ENCODE measurements at regions not wholly inside any gene's neighbourhood (a gene's known extent, or its start where the extent isn't known, plus 50 kb on each side); places are given as distances from the start of the nearest gene placed in this dataset.

DNA sequence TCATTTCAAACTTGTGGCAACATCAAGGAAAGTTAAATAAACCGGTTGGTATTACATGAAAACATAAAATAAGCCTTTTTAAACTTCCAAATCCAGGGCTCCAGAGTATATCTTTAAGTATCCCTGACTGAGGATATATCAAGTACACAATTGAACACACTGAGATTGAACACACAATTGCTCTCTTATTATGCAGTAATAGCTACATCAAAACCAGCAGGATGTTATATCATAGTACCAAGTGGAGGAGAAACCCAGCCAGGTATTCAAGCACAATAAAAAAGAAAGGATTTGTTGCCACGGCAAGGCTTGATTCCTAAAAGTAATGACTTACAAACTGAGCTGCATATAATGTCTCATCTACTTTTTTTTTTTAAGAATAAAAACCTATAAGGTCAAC lies 605.8 kb downstream of the SPOCK3 start:
- TF ChIP-seq, protein P1, sequence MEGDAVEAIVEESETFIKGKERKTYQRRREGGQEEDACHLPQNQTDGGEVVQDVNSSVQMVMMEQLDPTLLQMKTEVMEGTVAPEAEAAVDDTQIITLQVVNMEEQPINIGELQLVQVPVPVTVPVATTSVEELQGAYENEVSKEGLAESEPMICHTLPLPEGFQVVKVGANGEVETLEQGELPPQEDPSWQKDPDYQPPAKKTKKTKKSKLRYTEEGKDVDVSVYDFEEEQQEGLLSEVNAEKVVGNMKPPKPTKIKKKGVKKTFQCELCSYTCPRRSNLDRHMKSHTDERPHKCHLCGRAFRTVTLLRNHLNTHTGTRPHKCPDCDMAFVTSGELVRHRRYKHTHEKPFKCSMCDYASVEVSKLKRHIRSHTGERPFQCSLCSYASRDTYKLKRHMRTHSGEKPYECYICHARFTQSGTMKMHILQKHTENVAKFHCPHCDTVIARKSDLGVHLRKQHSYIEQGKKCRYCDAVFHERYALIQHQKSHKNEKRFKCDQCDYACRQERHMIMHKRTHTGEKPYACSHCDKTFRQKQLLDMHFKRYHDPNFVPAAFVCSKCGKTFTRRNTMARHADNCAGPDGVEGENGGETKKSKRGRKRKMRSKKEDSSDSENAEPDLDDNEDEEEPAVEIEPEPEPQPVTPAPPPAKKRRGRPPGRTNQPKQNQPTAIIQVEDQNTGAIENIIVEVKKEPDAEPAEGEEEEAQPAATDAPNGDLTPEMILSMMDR (IDR thresholded peaks at IDR 0.05) = no peak
- no peak overlapping the region for H3K4me3 Mint-ChIP-seq
- H3K27ac Mint-ChIP-seq = no peak overlapping the region
- H3K9me3 Mint-ChIP-seq = no peaks in the 10 kb centered on the region
- DNase-seq = no peak
- H3K27me3 Mint-ChIP-seq (ENCODE audit: insufficient read depth) = no peaks in the 10 kb centered on the region
- no peaks in the 10 kb centered on the region for H3K4me1 Mint-ChIP-seq (ENCODE audit: low read depth)
- no peaks in the 10 kb centered on the region for H3K36me3 Mint-ChIP-seq (ENCODE audit: low read depth)

DNA sequence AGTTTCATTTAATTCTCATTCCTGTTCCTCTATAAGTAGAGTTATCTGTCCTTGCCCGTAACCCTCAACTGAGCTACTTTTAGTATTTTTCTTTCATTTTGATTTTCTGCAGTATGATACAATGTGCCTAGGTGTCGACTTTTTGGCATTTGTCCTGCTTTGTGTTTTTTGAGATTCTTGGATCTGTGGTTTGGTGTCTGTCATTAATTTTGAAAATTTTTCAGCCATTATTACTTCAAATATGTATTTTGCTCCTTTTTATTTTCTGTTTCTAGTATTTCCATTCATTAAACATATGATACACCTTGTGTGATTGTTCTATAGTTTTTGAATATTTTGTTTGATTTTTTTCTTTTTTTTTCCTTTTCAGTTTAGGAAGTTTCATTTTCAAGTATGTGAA lies 598.9 kb downstream of the SPOCK3 start:
- Mint-ChIP-seq H3K36me3 (ENCODE audit: low read depth) (no peaks in the 10 kb centered on the region; the same call in 1 of the 2 replicates), H3K4me1 (ENCODE audit: low read depth) (no peaks in the 10 kb centered on the region), H3K9me3 (peaks cover 5% of the 10 kb centered on the region), H3K27ac (no peak overlapping the region), H3K27me3 (ENCODE audit: insufficient read depth) (no peaks in the 10 kb centered on the region), H3K4me3 (no peak overlapping the region)
- no peak for DNase-seq
- TF ChIP-seq, protein P1 (IDR thresholded peaks at IDR 0.05) = no peak

DNA sequence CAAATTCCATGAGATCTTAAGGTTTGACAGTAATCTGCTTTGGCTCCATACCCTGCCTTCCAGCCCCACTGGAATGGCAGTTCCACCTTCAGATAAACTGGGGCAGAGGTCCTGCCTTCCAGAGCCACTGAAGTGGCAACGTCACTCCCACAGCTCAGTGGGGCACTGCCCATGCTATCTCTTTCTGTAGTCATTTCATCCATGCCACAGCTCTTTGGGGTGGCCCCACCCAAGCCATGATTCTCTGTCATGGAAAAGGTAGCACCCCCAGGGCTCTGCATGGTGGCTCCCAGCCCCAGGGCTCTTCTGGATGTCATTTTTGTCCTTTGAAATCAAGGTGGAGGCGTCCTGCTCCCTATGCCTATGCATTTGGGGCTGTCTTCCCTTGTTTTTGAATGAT lies 596.5 kb downstream of the SPOCK3 start:
- no peak overlapping the region for H3K4me3 Mint-ChIP-seq
- H3K36me3 Mint-ChIP-seq (ENCODE audit: low read depth) = no peaks in the 10 kb centered on the region; the same call in 1 of the 2 replicates
- TF ChIP-seq, protein P1 (IDR thresholded peaks at IDR 0.05) = no peak
- no peak for DNase-seq
- H3K9me3 Mint-ChIP-seq = peaks cover 5% of the 10 kb centered on the region
- no peak overlapping the region for H3K27ac Mint-ChIP-seq
- no peaks in the 10 kb centered on the region for H3K4me1 Mint-ChIP-seq (ENCODE audit: low read depth)
- H3K27me3 Mint-ChIP-seq (ENCODE audit: insufficient read depth) = no peaks in the 10 kb centered on the region

DNA sequence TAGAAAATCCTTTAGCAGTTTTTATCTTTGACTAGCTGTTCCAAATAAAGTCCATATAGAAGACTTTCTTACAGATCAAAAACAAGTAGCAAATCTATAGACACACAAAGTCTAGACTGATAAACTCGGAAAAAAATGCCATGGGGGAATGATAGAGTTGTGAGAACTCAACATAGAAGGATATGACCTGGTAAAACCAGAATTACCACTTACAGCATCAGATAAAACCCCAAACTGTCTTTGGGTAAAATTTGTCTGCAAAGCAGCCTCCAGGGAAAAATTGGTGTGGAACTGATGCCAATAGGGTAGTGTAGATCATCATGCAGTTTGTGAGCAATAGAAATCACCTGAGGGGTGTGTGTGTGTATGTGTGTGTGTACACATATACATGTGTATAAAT lies 579.1 kb downstream of the SPOCK3 start:
- TF ChIP-seq, protein P1 (IDR thresholded peaks at IDR 0.05) = no peak
- Mint-ChIP-seq H3K4me1 (ENCODE audit: low read depth) (no peaks in the 10 kb centered on the region), H3K9me3 (peaks cover 4% of the 10 kb centered on the region; the same call in 1 of the 2 replicates), H3K27ac (no peak overlapping the region), H3K27me3 (ENCODE audit: insufficient read depth) (no peaks in the 10 kb centered on the region), H3K36me3 (ENCODE audit: low read depth) (no peaks in the 10 kb centered on the region), H3K4me3 (no peak overlapping the region)
- no peak for DNase-seq

DNA sequence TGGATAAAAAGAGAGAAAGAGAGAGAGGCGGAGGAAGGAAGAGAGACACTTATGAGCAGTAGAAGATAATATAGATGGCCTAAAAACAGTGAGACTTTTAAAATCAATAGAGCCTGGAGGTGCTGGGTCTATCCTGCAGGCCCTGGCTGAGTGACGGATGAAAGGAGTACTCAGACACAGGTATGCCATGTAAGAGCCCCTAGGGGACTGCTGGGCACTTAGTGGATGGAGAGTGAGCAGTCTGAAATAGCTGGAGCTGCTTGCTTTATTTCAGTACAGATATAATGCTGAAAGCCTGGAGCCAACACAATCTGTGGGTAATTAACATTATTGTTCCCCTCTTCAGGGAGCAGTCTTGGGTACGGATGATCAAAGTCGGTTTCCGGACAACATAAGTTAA lies 578.6 kb downstream of the SPOCK3 start:
- Mint-ChIP-seq H3K9me3 (peaks cover 4% of the 10 kb centered on the region; the same call in 1 of the 2 replicates), H3K4me3 (no peak overlapping the region), H3K27ac (no peak overlapping the region), H3K27me3 (ENCODE audit: insufficient read depth) (no peaks in the 10 kb centered on the region), H3K36me3 (ENCODE audit: low read depth) (no peaks in the 10 kb centered on the region), H3K4me1 (ENCODE audit: low read depth) (no peaks in the 10 kb centered on the region)
- TF ChIP-seq, protein P1 (IDR thresholded peaks at IDR 0.05) = no peak
- no peak for DNase-seq

DNA sequence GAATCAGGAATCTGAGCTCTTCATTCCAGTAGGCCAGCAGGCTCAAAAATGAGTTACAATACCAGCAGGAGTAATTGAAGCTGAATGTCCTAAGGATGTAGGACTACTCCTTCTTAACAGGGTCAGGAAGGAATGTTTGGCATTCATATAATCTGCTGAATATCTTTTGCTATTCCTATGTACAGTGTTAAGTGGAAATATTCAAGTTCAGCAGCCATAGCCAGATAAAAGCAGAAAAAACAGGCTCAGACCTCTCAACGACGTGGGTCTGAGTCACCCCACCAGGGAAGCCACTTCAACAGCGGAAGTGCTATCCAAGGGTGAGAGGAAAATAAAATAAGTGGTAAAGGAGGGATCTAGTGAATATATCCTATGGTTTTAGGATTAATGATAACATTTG lies 577.0 kb downstream of the SPOCK3 start:
- H3K9me3 Mint-ChIP-seq = peaks cover 4% of the 10 kb centered on the region; the same call in 1 of the 2 replicates
- TF ChIP-seq, protein P1 (IDR thresholded peaks at IDR 0.05) = no peak
- H3K36me3 Mint-ChIP-seq (ENCODE audit: low read depth) = no peaks in the 10 kb centered on the region
- H3K27ac Mint-ChIP-seq = no peak overlapping the region
- H3K4me1 Mint-ChIP-seq (ENCODE audit: low read depth) = no peaks in the 10 kb centered on the region
- no peaks in the 10 kb centered on the region for H3K27me3 Mint-ChIP-seq (ENCODE audit: insufficient read depth)
- no peak overlapping the region for H3K4me3 Mint-ChIP-seq
- DNase-seq = peak; percentile 0

All from HFFc6 (cell line).